Keratinocyte (primary cell): ENCODE measurements at regions not wholly inside any gene's neighbourhood (a gene's known extent, or its start where the extent isn't known, plus 50 kb on each side); places are given as distances from the start of the nearest gene placed in this dataset.

ENCODE experiments used
- CTCF ChIP-seq, 3 experiments: IDR thresholded peaks in 1 of 3; conservative IDR thresholded peaks in 1 of 3; optimal IDR thresholded peaks in 1 of 3; 2 replicates in 2 of 3; 3 replicates in 1 of 3; pipeline versions ENCODE3 to v1.5.1; 2011; ENCODE audit warnings: low read length in 3 of 3, mild to moderate bottlenecking in 3 of 3, moderate library complexity in 2 of 3, control low read depth in 1 of 3, inconsistent platforms in 1 of 3; ENCODE audit not compliant: insufficient read depth in 2 of 3; ENCODE audit errors: extremely low read depth in 1 of 3
- EZH2 ChIP-seq: IDR thresholded peaks from one replicate; pipeline ENCODE4 v1.6.1; 2012; ENCODE audit warnings: inconsistent platforms, mild to moderate bottlenecking, low read length, moderate library complexity

GRCh38 chr19:13613447-13613846 lies 107.2 kb upstream of the CACNA1A start:
- TF ChIP-seq EZH2 (no peak), CTCF (optimal IDR thresholded peaks at IDR 0.05 in 1 of 3, IDR thresholded peaks at IDR 0.05 in 1 of 3, conservative IDR thresholded peaks at IDR 0.05 in 1 of 3; ENCODE audit: extremely low read depth in 1 of 3, insufficient read depth in 2 of 3, low read length in 3 of 3) (no peak)
